GM21360 (cell line): ENCODE measurements at regions not wholly inside any gene's neighbourhood (a gene's known extent, or its start where the extent isn't known, plus 50 kb on each side); places are given as distances from the start of the nearest gene placed in this dataset.

Experiments used
- ATAC-seq: cut with Tn5 transposase; IDR thresholded peaks from one replicate; pipeline ENCODE4 v1.9.1; 2021; ENCODE audit warnings: mild to moderate bottlenecking, moderate library complexity; ENCODE audit not compliant: unreplicated experiment

DNA sequence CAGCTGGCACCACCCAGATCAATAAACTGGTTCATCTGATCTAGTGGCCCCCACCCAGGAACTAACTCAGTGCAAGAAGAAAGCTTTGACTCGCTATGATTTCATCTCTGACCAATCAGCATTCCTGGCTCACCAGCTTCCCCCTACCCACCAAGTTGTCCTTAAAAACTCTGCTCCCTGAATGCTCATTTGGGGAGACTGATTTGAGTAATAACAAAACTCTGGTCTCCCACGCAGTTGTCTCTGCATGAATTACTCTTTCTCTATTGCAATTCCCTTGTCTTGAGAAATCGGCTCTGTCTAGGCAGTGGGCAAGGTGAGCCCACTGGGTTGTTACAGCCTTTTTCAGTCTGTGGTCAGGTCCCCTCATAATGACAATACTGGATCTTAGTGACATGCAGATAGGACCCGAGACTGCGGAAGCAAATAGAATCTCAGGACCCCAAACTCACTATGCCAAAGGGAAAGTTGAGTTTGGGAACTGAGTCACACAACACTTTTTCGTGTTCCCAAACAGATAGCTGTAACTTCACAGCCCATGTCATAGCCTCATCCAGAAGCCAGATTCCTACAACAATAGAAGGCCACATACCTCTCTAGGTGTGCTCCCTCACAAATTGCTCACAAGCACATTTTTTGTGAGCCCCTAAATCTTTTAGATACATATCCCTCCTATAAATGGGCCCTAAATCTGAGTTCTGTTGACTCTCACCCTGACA is 175.2 kb upstream of the RAI14 start:
- ATAC-seq, result no peak

DNA sequence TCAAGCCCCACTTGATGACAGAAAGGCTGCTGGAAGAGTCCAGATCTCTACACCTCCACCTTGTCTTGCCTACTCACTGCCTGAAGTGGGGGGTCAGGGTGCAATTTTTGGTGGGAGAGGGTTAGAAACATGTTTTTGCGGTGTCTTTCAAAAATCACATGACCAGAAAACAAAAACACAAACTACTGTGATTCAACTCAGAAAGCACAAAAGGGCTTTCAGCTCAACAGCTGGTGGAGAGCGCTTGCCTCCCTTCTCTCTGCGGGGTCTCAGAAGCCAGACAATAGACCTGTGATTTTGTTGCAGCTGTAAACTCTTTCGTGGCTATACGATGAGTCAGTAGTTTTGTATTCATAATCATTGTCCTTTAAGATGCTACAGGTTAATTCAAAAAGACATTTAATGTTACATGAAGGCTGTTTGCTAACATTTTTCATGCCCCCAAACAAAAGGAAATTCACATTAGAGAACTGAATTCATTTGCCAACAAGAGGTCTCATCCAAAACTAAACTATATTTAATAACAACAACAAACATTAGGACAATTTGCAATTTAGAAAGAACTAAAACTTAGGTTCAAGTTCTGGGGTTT is 172.6 kb upstream of the RAI14 start:
- ATAC-seq, result no peak

DNA sequence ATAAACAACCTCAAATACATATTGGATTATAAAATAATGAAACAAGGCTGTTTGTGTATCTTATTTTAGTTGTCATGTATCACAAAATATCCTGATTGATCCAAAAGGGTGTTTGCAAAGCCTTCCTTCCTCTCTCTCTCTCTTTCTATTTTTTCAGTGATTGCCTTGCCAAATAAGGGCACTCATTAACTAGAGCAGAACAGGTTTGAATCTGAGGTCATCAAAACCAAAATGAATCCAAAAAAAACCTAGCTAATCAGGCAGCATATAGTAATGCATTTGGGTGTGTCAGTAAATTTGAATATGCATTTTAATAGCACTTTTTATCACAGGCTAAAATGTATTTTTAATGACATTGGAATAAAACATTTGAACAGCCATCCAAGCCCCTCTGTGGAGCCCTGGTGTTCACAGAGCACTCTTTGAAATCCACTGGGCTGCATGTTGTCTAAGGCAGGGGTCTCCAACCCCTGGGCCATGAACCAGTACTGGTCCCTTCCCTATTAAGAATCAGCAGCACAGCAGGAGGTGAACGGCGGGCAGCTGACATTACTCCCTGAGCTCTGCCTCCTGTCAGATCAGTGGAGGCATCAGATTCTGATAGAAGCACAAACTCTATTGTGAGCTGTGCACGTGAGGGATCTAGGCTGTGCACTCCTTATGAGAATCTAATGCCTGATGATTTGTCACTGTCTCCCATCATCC is 171.8 kb upstream of the RAI14 start:
- no peak for ATAC-seq

DNA sequence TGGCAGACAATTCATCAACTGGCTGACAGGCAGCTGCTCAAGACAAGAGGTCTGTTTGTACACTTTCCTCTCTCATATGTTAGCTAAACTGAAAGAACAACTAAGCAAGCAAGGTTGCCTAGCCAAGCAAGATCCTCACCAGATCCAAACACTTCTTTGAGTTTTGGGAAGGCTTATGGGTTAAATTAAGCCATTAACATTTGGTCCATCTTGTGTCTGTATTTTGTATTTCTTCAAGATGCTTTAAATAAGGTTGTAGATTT is 170.4 kb upstream of the RAI14 start:
- ATAC-seq, result no peak

DNA sequence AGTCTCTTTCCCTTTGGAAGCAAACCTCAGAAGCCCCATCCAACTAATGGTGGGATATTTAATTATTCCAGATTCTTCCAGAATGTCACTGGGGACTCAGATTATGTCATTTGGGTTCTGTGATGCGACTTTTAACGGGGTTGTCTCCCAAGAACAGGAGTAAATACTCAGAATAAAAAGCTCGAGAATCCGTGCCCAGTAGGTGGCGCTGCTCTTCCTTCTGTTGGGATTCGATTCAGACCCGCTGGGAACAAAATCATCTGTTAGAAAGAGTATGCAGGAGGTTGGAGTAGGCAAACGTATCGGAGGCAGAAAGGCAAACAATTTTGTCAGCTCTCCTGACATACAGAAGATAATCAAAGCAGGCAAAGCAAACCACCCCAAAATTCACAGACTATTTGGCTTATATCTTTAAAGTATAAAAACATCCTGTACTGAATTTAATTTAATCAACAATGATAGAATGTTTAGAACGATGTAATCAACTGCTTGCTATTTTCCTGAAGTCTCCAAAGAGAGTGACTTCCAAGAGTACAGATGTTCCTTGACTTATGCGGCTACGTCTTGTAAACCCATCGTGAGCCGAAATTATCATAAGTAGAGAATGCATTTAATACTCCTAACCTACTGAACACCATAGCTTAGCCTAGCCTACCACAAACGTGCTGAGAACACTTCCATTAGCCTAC is 169.8 kb upstream of the RAI14 start:
- peak; percentile 54 for ATAC-seq

DNA sequence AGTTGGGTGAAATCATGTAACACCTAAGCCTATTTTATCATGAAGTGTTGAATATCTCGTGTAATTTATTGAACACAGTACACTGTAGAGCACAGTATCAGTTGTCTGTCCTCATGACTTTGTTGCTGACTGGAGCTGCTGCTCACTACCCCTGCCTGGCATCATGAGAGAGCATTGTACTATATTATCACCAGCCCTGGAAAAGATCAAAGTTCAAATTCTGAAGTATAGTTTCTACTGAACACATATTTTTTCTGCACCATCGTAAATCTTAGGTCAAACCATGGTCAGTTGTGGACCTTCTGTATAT is 169.3 kb upstream of the RAI14 start:
- no peak for ATAC-seq

DNA sequence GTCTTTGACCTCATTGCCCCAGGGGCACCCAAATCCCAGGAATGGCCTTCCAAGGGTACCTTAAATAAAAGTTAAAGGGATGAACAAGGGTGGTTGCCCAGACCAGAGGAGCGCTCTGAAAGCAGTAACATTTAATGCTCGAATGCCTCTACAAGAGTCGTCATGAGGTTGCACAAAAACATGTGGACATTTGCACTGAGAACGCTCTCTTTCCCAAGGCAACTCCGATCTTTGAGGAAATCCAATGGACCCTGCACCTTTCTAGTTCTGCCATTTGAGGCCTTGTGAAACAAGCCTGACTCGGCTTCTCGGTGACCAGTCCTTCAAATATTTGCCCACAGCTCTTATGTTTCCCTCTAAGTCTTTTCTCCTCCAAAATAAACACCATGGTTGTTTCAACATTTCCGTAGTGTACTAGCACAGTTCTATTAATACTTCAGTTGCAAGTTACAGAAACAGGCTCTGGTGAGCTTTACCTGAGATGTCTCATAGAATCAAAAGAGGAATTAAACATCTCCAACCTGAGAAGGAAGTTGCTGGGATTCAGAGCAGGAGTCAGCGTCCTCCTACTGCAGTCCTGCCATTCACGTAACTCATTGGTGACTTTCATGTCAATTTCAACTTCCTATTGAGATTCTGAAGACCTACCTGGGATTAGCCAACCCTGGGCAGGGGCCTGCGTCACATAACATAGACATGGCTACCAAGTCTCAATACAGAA is 168.8 kb upstream of the RAI14 start:
- no peak for ATAC-seq

DNA sequence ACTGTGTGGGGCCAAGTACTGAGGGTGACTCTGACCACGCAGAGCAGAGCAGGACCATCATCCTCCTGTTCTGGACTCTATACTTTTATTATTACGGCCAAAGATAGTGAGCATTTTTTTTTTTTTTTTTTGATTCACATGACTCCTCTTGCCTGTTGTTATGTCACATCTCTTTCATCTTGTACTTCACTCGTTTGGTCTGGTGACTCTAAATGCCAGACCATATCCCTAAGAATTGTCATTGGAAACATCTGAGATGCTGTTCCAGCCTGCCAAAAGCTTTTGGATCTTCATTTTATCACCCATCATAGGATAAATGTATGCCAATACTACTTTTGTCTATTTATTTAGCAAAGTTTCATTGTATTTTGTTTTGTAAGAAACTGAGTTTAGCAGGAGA is 168.2 kb upstream of the RAI14 start:
- no peak for ATAC-seq

DNA sequence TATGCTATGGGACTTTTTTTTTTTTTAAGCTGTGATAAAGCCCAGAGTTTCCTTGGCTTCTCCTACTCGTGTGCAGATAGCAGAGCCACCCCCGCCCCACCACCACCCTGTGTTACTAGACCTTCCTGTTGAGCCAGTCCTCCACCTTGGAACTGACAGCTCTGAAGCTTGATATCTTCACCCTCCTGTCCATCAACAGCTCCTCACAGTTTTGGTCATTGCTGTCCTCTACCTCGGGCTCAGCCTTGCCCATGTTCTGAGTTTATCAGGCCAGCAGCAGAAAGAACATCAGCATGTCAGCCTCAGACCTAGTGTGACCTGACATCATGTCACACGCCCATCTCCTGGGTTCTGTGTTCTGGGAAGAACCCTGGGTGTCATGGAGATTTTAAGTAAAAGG is 167.1 kb upstream of the RAI14 start:
- no peak for ATAC-seq

DNA sequence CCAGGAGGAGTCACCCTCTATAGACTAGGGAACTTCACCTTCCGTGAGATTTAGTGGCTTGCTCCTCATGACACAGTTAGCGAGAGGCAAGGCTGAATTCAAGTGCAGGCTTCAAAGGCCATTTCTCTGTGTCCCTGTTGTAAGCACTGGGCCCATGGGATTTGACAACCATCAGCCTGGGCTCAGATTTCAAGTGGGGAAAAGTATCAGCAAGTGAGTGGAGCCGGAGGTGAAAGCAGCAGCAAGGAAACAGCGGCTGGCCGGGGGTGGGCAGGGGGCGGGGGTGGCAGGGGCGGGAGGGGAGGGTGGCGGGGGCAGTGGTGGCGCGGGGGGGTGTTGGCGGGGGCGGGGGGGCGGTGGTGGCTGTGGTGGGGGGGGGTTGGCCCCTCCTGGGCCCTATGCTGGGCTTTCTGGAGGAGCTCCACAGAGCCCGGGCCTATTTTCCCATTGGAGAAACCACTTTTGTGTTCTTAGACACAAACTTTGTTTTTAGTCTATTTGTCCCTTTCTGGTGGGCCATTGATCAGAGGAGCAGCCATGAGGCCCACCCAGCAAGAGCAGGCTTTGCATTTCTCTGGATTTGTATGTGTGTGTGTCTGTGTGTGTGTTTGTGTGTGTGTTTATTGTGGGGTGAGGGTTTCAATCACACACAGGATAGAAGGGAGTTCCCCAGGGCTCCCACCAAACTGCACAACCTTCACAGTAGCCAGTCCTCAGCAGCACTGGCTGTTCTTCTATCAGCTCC is 165.4 kb upstream of the RAI14 start:
- no peak for ATAC-seq

DNA sequence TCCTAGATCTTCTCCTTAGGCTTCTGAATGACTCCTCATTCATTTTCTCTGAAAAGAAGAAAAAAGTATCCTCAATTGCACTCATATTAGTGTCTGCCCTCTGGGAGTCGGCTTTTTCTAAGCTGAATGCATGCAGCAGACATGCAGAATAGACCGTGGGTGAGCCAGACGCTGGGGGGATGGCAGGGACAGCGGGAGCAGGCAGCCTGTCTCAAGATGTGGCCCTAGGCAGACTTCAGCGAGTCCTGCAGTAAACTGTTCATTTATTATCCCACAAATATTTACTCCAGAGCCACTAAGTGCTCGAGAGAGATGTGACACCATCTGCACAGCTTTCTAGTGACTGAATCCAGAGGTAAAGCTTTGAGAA is 164.9 kb upstream of the RAI14 start:
- ATAC-seq, result no peak

DNA sequence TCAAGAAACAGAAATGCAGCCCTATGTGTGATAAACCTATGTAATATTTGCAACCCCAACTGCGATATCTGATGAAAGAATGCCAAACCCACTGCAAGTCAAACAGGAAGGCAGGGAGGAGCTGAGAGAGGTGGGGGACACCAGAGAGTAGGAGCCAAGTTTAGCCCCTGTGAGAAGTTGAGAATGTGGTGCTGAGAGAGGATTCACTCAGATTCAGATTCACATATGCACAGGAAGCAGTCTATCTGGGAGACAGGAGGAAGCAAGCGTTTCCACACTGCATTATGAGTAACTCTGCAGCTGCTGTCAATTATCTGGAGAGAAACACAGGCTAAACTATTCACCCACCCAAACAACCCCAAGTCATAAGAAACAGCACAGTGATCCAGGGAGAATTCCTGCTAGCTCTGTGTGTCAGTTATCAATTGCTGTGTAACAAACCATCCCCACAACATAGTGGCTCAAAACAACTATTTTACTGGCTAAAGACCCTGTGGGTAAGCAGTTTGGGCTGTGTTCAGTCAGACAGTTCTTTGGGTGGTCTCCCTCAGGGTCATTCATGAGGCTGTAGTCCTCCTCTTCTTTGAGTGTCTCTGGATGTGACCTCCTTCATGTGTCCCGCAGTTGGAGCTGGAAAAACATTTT is 161.9 kb upstream of the RAI14 start:
- no peak for ATAC-seq

DNA sequence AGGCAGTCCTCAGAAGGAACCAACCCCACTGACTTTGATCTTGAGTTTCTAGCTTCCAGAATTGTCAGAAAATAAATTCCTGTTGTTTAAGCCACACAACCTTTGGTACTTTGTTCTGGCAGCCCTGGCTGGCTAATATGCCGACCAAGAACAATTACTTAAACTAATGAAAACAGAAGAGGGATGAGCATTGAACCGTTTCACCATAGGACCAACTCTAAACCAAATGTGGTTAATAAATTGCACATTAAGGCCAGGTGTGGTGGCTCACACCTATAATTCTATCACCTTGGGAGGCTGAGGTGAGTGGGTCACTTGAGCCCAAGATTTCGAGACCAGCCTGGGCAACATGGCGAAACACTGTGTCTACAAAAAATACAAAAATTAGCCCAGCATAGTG is 160.9 kb upstream of the RAI14 start:
- ATAC-seq, result no peak

DNA sequence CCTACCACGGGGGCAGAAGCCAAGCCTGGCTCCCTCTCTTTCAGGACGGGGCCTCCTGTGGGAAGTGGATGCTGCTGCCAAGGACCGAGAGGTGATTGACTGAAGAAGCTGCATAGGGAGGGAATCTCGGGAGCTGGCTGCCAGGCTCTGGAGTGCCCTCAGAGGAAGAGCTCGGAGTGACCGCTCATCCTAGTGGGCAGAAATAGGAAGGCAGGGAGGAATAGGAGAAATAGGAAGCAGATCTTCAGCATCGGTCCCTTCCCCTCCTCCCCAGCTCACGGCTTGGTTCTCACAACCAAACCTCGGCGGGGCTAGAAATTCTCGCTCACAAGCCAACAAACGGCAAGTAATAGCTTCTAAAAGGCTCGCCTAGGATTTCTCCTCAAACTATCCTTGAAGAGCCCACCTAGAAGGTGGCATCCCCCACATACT is 159.9 kb upstream of the RAI14 start:
- no peak for ATAC-seq

DNA sequence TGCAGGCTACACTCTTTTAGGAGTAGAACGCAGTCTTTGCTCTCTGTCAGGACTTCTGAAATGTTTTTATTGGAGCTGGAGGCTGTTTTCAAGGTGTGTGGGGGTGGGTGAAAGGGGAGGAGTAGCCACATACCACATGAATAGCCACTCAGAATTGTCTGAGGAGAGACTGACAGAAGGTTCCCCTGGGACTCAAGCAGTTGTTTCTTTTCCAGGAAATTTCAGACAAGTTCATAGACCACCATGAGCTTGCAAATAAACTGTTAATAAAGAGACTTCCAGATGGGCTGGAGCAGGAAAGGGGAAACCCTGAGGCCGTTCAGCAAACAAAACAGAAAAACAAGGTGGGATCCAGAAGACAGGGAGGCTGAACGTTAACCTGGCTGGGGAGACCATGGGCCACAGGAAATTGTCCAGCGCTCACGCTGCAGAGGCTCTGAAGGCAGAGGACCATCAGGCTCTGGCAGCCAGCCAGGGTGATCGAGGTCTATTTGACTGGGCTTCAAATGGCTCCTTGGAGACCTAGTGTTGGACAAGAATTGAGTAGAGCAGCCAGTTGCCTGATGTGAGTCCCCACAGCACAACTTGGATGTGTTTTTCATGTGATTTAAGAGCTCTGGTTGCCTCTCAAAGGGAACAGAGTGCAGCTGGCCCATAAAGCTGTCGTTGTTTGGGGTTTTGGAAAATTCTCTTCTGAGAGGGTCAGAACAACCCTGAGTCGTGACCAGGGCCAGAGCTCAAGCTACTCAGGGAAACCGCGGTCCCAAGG is 159.2 kb upstream of the RAI14 start:
- no peak for ATAC-seq

DNA sequence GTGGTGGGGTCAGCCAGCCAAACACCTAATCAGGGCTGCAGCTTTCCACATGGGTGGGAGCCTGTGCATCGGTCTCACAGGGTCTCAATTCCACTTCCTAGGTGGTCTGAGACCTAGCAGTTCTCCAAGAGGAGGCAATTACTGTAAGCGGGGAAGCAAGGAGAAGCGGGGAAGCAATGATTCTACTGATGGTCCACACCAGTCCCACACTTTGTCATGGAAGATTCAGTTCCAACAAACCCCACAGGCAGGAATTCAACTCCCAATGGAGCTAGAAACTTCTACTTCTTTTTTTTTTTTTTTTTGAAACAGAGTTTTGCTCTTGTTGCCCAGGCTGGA is 158.7 kb upstream of the RAI14 start:
- ATAC-seq, result no peak

DNA sequence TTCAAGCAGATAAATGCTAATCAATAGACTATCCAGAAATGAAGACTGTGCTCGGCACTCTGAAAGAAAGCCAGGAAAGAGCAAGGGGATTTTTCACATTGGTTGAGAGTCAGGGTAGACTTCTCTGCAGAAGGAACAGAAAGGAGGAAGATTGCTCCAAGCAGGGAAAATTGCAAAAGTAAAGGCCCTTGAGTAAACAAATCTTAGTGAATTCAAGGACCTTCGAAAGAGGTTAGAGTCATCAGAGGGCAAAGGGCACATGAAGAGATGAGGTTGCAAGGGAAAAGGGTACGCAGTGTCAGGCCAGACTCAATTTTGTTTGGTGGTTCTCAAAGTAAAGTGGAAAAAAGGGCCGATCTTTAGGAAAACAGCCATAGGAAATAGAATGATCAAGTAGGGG is 157.6 kb upstream of the RAI14 start:
- no peak for ATAC-seq

DNA sequence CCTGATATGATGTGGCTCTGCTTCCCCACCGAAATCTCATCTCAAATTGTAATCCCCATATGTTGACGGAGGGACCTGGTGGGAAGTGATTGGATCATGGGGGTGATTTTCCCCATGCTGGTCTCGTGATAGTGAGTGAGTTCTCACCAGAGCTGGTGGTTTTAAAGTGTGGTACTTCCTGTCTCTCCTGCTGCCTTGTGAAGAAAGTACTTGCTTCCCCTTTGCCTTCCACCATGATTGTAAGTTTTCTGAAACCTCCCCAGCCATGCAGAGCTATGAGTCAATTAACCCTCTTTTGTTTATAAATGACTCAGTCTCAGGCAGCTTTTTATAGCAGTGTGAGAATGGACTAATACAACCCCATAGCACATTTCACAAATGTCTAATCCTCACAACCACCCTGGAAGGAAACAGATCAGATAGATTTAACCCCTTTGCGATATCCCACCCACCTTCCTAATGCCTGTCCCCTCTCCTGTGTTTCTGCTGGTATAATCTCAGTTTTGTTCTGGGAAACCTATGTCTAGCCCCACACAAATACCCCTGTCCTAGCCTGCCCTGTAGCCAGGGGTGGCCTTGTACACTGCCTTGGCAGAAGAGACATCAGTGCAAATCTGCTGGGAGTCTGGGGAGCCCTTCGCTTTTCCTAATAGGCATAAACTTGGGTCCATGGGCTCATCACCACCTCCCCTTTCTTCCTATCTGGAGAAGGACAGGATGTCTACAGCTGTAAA is 157.0 kb upstream of the RAI14 start:
- peak; percentile 89 for ATAC-seq

DNA sequence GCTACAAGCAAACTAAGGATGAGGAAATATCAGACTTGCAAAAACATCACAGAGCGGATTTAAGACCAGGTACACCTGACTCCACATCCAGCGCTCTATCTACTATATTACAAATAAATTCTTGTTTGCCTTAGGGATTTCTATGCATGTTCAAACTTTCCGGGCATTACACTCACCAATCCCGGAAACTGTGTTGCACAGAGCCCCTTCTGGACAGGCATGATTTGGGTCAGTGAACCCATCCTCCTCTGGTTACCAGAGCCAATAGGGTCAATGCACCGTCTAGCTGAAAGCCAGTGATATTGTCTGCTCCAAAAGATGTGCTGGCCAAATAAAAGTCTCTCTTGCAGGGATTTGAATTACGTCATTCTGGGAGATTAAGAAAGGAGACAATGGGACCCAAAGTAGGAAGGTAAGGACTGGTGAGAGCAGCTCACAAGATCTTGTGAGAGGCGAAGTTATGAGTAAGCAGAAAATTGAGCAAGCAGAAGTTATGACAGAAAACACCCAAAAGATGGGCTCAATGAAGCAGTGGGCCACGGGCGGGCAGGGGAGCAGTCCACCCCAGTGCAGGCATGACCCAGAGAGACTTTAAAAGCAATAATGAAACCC is 155.8 kb upstream of the RAI14 start:
- ATAC-seq, result no peak
